H1 (cell line): ENCODE measurements at regions not wholly inside any gene's neighbourhood (a gene's known extent, or its start where the extent isn't known, plus 50 kb on each side); places are given as distances from the start of the nearest gene placed in this dataset.

ENCODE experiments used
- CTCF ChIA-PET: fragments of 300-600 bp; sonication (Branson Sonifier 250); formaldehyde crosslinking; loops from one replicate; lab custom pipeline; 2021; ENCODE audit not compliant: partially characterized antibody; lab: Charles Lee
- POLR2A ChIA-PET: fragments of 300-600 bp; sonication (Branson Sonifier 250); formaldehyde crosslinking; loops from one replicate; lab custom pipeline; 2021; ENCODE audit warnings: inconsistent platforms; ENCODE audit not compliant: partially characterized antibody; lab: Charles Lee
- DNase-seq, 2 experiments: peaks; one replicate each; pipeline versions ENCODE4 v3.0.0 to v3.0.0-alpha.2; 2010 to 2022; ENCODE audit warnings: low spot score in 2 of 2, low read depth in 1 of 2, mixed read lengths in 1 of 2
- FAIRE-seq: peaks from 2 replicates; lab custom pipeline; 2011; peaks lifted over from hg19 to GRCh38; lab: Jason Lieb, UNC
- H2AFZ ChIP-seq: 2 replicates; pipeline ENCODE4 v1.8.1; 2012; ENCODE audit warnings: low read length, inconsistent platforms
- H2AK5ac ChIP-seq: 2 replicates; pipeline ENCODE4 v1.6.1; 2013; ENCODE audit warnings: low read depth, low read length
- H2BK120ac ChIP-seq: replicated peaks from 2 replicates; pipeline ENCODE3; 2013; ENCODE audit warnings: low read depth, low read length, inconsistent platforms
- H2BK12ac ChIP-seq: 2 replicates; pipeline ENCODE4 v1.6.1; 2013; ENCODE audit warnings: low read depth, low read length
- H2BK15ac ChIP-seq: 2 replicates; pipeline ENCODE4 v1.6.1; 2013; ENCODE audit warnings: low read length
- H2BK20ac ChIP-seq: 2 replicates; pipeline ENCODE4 v1.6.1; 2013; ENCODE audit warnings: low read length
- H2BK5ac ChIP-seq: 2 replicates; pipeline ENCODE4 v1.6.1; 2013; ENCODE audit warnings: low read depth, low read length
- H3K14ac ChIP-seq: 2 replicates; pipeline ENCODE4 v1.6.1; 2013; ENCODE audit warnings: inconsistent platforms; ENCODE audit not compliant: insufficient read length
- H3K18ac ChIP-seq: 2 replicates; pipeline ENCODE4 v1.6.1; 2013; ENCODE audit warnings: low read length; ENCODE audit errors: extremely low read depth
- H3K23ac ChIP-seq: 2 replicates; pipeline ENCODE4 v1.6.1; 2013; ENCODE audit warnings: inconsistent platforms; ENCODE audit not compliant: insufficient read length
- H3K23me2 ChIP-seq: 2 replicates; pipeline ENCODE4 v1.6.1; 2013; ENCODE audit warnings: low read depth, low read length
- H3K27ac ChIP-seq: 2 replicates; pipeline ENCODE4 v1.6.1; 2011; ENCODE audit warnings: low read depth, low read length, inconsistent platforms
- H3K27me3 ChIP-seq, 4 experiments: replicated peaks in 1 of 4; 1 replicate in 1 of 4; 2 replicates in 3 of 4; pipeline versions ENCODE4 v1.6.1 to v1.8.1; 2011 to 2013; ENCODE audit warnings: low read length in 3 of 4, mild to moderate bottlenecking in 3 of 4, inconsistent platforms in 2 of 4, mixed read lengths in 2 of 4, moderate library complexity in 1 of 4; ENCODE audit not compliant: control insufficient read depth in 3 of 4, insufficient read depth in 3 of 4; ENCODE audit errors: extremely low read depth in 1 of 4
- H3K36me3 ChIP-seq, 4 experiments: 2 replicates each; pipeline versions ENCODE4 v1.6.1 to v1.8.1; 2011 to 2013; ENCODE audit warnings: mild to moderate bottlenecking in 4 of 4, low read length in 3 of 4, moderate library complexity in 2 of 4, control low read depth in 1 of 4, inconsistent platforms in 1 of 4; ENCODE audit not compliant: insufficient read depth in 4 of 4, control insufficient read depth in 2 of 4
- H3K4ac ChIP-seq: replicated peaks from 2 replicates; pipeline ENCODE3; 2013; ENCODE audit warnings: low read length, low read depth, mixed read lengths, inconsistent platforms; ENCODE audit not compliant: insufficient read length
- H3K4me1 ChIP-seq, 4 experiments: replicated peaks in 1 of 4; 1 replicate in 1 of 4; 2 replicates in 3 of 4; pipeline versions ENCODE4 v1.6.1 to v1.8.1; 2011 to 2013; ENCODE audit warnings: low read length in 3 of 4, inconsistent platforms in 2 of 4, mixed read lengths in 1 of 4; ENCODE audit not compliant: insufficient read depth in 4 of 4, control insufficient read depth in 3 of 4
- H3K4me2 ChIP-seq, 2 experiments: 2 replicates each; pipeline versions ENCODE4 v1.6.1 to v1.8.1; 2011 to 2013; ENCODE audit warnings: low read depth in 2 of 2, low read length in 2 of 2, control low read depth in 1 of 2, inconsistent platforms in 1 of 2, mild to moderate bottlenecking in 1 of 2; ENCODE audit not compliant: insufficient read depth in 1 of 2
- H3K4me3 ChIP-seq, 4 experiments: fragments of 200-600, 300-600 bp in 1 of 4; sonication (generic), shearing (Covaris generic), sonication (Bioruptor Twin) in 1 of 4; 2 replicates each; pipeline versions ENCODE4 v1.5.1 to v1.8.1; 2011 to 2016; ENCODE audit warnings: low read length in 4 of 4, low read depth in 3 of 4, control low read depth in 2 of 4, inconsistent platforms in 2 of 4, mild to moderate bottlenecking in 2 of 4, mixed read lengths in 1 of 4, moderate library complexity in 1 of 4; ENCODE audit not compliant: insufficient read depth in 2 of 4; ENCODE audit errors: extremely low read depth in 1 of 4
- H3K56ac ChIP-seq: replicated peaks from 2 replicates; pipeline ENCODE3; 2013; ENCODE audit warnings: low read depth, mild to moderate bottlenecking, mixed read lengths, low read length, inconsistent platforms; ENCODE audit not compliant: insufficient read length
- H3K79me1 ChIP-seq: 2 replicates; pipeline ENCODE4 v1.6.1; 2013; ENCODE audit warnings: low read depth, low read length, control low read depth
- H3K79me2 ChIP-seq, 2 experiments: 2 replicates each; pipeline versions ENCODE4 v1.6.1 to v1.8.1; 2012 to 2013; ENCODE audit warnings: low read length in 2 of 2, mild to moderate bottlenecking in 2 of 2, inconsistent platforms in 1 of 2; ENCODE audit not compliant: insufficient read depth in 2 of 2, control insufficient read depth in 1 of 2
- H3K9ac ChIP-seq, 4 experiments: replicated peaks in 1 of 4; 1 replicate in 1 of 4; 2 replicates in 3 of 4; pipeline versions ENCODE4 v1.6.1 to v1.8.1; 2011 to 2013; ENCODE audit warnings: low read depth in 3 of 4, low read length in 3 of 4, control low read depth in 2 of 4, mild to moderate bottlenecking in 2 of 4, moderate library complexity in 2 of 4, inconsistent platforms in 1 of 4; ENCODE audit errors: extremely low read depth in 1 of 4
- H3K9me3 ChIP-seq, 2 experiments: 2 replicates each; pipeline versions ENCODE4 v1.6.1 to v1.8.1; 2012 to 2013; ENCODE audit warnings: mild to moderate bottlenecking in 2 of 2, moderate library complexity in 2 of 2, control low read depth in 1 of 2, inconsistent platforms in 1 of 2, low read depth in 1 of 2, low read length in 1 of 2, mixed read lengths in 1 of 2; ENCODE audit not compliant: insufficient read depth in 2 of 2
- H4K20me1 ChIP-seq, 2 experiments: replicated peaks in 1 of 2; 2 replicates each; pipeline versions ENCODE3 to v1.8.1; 2011 to 2013; ENCODE audit warnings: inconsistent platforms in 2 of 2, low read length in 2 of 2, mild to moderate bottlenecking in 1 of 2; ENCODE audit not compliant: insufficient read depth in 2 of 2, control insufficient read depth in 1 of 2
- H4K5ac ChIP-seq: 2 replicates; pipeline ENCODE4 v1.6.1; 2013; ENCODE audit warnings: low read length, low read depth, mixed read lengths, inconsistent platforms; ENCODE audit not compliant: insufficient read length
- H4K8ac ChIP-seq: 2 replicates; pipeline ENCODE4 v1.8.0; 2013; ENCODE audit warnings: mild to moderate bottlenecking, moderate library complexity, low read length, inconsistent platforms; ENCODE audit not compliant: insufficient read depth; ENCODE audit errors: extremely low read depth
- H4K91ac ChIP-seq: replicated peaks from 2 replicates; pipeline ENCODE3; 2013; ENCODE audit warnings: low read length, mixed read lengths, inconsistent platforms; ENCODE audit not compliant: insufficient read length
- BCL11A ChIP-seq, 2 experiments: IDR thresholded peaks; one replicate each; pipeline ENCODE4 v1.6.1; 2011; ENCODE audit warnings: low read depth in 2 of 2, low read length in 2 of 2, mild to moderate bottlenecking in 2 of 2
- CBX8 ChIP-seq: fragments of 300-800, 300-1000 bp; sonication (generic); IDR thresholded peaks from 2 replicates; pipeline ENCODE4 v1.7.1; 2016; ENCODE audit warnings: low read depth, low read length, borderline replicate concordance
- CHD2 ChIP-seq: IDR thresholded peaks from 2 replicates; pipeline ENCODE4 v1.6.1; 2012; ENCODE audit warnings: low read length, improper control_type of control experiment
- CREB1 ChIP-seq: IDR thresholded peaks from 2 replicates; pipeline ENCODE4 v1.6.1; 2012; ENCODE audit warnings: inconsistent platforms
- EGR1 ChIP-seq: IDR thresholded peaks from 2 replicates; pipeline ENCODE4 v1.6.1; 2011; ENCODE audit warnings: low read depth, low read length, borderline replicate concordance
- EZH2 ChIP-seq: fragments of 200-600 bp; sonication (generic); IDR thresholded peaks from 2 replicates; pipeline ENCODE4 v1.7.1; 2012; ENCODE audit warnings: low read depth, mild to moderate bottlenecking, moderate library complexity, low read length, inconsistent platforms; ENCODE audit not compliant: severe bottlenecking
- NRF1 ChIP-seq: IDR thresholded peaks from 2 replicates; pipeline ENCODE4 v1.6.1; 2011; ENCODE audit warnings: mild to moderate bottlenecking, low read depth, low read length, improper control_type of control experiment
- RFX5 ChIP-seq: IDR thresholded peaks from 2 replicates; pipeline ENCODE4 v1.6.1; 2011; ENCODE audit warnings: low read depth, low read length, improper control_type of control experiment, borderline replicate concordance
- TAF7 ChIP-seq: optimal IDR thresholded peaks from 2 replicates; pipeline ENCODE3; 2011; ENCODE audit warnings: low read depth, mild to moderate bottlenecking, inconsistent platforms, low read length, moderate library complexity, borderline replicate concordance
- ZNF274 ChIP-seq: IDR thresholded peaks from 2 replicates; pipeline ENCODE4 v1.7.0; 2012; ENCODE audit warnings: low read length, borderline replicate concordance; ENCODE audit errors: extremely low read depth
- WGBS, 2 experiments: shearing (Covaris generic) in 1 of 2; methylation state at CpG; one replicate each; pipeline versions ENCODE4 v1.1.6 to v1.1.7; 2013 to 2015; ENCODE audit warnings: low lambda C conversion rate in 2 of 2, mixed read lengths in 2 of 2, inconsistent platforms in 1 of 2, low coverage in 1 of 2, missing lambda C conversion rate in 1 of 2; ENCODE audit not compliant: insufficient replicate concordance in 2 of 2, insufficient coverage in 1 of 2, insufficient read length in 1 of 2; ENCODE audit errors: extremely low coverage in 1 of 2, missing lambda C conversion rate in 1 of 2; 5-methylcytosine and 5-hydroxymethylcytosine counted together
- TF ChIP-seq, protein P1 (sequence below): IDR thresholded peaks from 2 replicates; pipeline ENCODE4 v1.6.1; 2012; ENCODE audit warnings: inconsistent platforms

DNA sequence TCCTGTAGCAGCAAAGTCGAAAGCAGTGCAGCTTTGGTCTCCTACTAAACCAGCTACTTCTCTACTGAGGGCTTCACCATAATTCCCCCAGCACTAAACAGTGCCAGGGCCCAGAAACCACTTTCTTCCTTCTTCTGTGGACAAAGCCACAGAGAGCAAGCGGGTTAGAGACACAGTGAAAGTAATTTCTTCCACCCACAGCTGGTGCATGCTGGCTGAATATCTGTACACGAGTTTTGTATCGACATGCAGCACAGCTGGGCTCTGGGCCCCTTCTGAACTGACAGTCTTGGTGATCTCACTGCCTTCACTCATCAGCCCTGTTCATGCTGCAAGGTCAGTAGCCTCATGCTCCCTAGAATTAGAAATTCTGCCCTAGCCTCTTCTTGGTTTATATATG is 74.0 kb upstream of the SULT1C3 start:
- no peaks in the 10 kb centered on the region for H3K27me3 ChIP-seq
- no peak overlapping the region for H2AFZ ChIP-seq
- H2AK5ac ChIP-seq, result no peak overlapping the region
- no peak for FAIRE-seq
- H3K18ac ChIP-seq, result no peak overlapping the region
- H2BK120ac ChIP-seq, result no peak overlapping the region
- H4K5ac ChIP-seq, result no peak overlapping the region
- H3K36me3 ChIP-seq, result no peaks in the 10 kb centered on the region
- H3K23me2 ChIP-seq, result no peaks in the 10 kb centered on the region
- H3K9ac ChIP-seq, result no peak overlapping the region
- no peak for DNase-seq
- no peak overlapping the region for H4K91ac ChIP-seq
- H4K20me1 ChIP-seq, result no peaks in the 10 kb centered on the region
- no peaks in the 10 kb centered on the region for H3K9me3 ChIP-seq
- no peak overlapping the region for H2BK20ac ChIP-seq
- H3K79me1 ChIP-seq, result no peaks in the 10 kb centered on the region
- H2BK12ac ChIP-seq, result no peak overlapping the region
- ChIA-PET POLR2A (no interaction called here), CTCF (interaction anchor here (0.6 to 6.3 kb wide), 5 partner anchors 12 to 229 kb away, joined by 3 to 28 read pairs (median 3); no protein-coding TSS in a partner anchor)
- no peak overlapping the region for H3K27ac ChIP-seq
- H3K4me2 ChIP-seq, result no peak overlapping the region
- no peak overlapping the region for H2BK15ac ChIP-seq
- no peak overlapping the region for H3K56ac ChIP-seq
- H3K4me3 ChIP-seq, result no peak overlapping the region
- H2BK5ac ChIP-seq, result no peak overlapping the region
- no peak overlapping the region for H3K23ac ChIP-seq
- WGBS, 2 experiments, result 90% methylated on average over 4 of the region's 4 CpGs; no CpG with 5 or more reads in 1 of the 2 experiments
- peaks cover 3 to 12% (median 7%) of the 10 kb centered on the region in 4 experiments; a peak in 5 of 7 replicates for H3K4me1 ChIP-seq
- no peak overlapping the region for H3K14ac ChIP-seq
- H4K8ac ChIP-seq, result no peak overlapping the region
- H3K79me2 ChIP-seq, result no peaks in the 10 kb centered on the region
- no peak overlapping the region for H3K4ac ChIP-seq
- TF ChIP-seq ZNF274 (no peak), EGR1 (no peak), BCL11A (IDR thresholded peaks at IDR 0.05; ENCODE audit: low read depth in 2 of 2, low read length in 2 of 2) (no peak), TAF7 (no peak), EZH2 (no peak), CREB1 (no peak), NRF1 (no peak), CBX8 (no peak), CHD2 (no peak), RFX5 (no peak)
- TF ChIP-seq, protein P1, sequence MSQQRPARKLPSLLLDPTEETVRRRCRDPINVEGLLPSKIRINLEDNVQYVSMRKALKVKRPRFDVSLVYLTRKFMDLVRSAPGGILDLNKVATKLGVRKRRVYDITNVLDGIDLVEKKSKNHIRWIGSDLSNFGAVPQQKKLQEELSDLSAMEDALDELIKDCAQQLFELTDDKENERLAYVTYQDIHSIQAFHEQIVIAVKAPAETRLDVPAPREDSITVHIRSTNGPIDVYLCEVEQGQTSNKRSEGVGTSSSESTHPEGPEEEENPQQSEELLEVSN, result no peak
